Neural cell (in vitro differentiated cells): ENCODE measurements at regions not wholly inside any gene's neighbourhood (a gene's known extent, or its start where the extent isn't known, plus 50 kb on each side); places are given as distances from the start of the nearest gene placed in this dataset.

Experiments used
- SMC3 ChIP-seq: fragments of 450-650 bp; conservative IDR thresholded peaks from 2 replicates; pipeline ENCODE4 v1.6.1; 2014; ENCODE audit warnings: antibody characterized with exemption, mild to moderate bottlenecking, moderate library complexity; ENCODE audit not compliant: poor library complexity
- TF ChIP-seq, protein P1 (sequence below): fragments of 450-650 bp; IDR thresholded peaks from 2 replicates; pipeline ENCODE4 v1.5.1; 2014; ENCODE audit warnings: antibody characterized with exemption, mild to moderate bottlenecking, moderate library complexity; ENCODE audit not compliant: poor library complexity, severe bottlenecking

- TF ChIP-seq, protein P1, sequence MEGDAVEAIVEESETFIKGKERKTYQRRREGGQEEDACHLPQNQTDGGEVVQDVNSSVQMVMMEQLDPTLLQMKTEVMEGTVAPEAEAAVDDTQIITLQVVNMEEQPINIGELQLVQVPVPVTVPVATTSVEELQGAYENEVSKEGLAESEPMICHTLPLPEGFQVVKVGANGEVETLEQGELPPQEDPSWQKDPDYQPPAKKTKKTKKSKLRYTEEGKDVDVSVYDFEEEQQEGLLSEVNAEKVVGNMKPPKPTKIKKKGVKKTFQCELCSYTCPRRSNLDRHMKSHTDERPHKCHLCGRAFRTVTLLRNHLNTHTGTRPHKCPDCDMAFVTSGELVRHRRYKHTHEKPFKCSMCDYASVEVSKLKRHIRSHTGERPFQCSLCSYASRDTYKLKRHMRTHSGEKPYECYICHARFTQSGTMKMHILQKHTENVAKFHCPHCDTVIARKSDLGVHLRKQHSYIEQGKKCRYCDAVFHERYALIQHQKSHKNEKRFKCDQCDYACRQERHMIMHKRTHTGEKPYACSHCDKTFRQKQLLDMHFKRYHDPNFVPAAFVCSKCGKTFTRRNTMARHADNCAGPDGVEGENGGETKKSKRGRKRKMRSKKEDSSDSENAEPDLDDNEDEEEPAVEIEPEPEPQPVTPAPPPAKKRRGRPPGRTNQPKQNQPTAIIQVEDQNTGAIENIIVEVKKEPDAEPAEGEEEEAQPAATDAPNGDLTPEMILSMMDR, result no peak
- TF ChIP-seq SMC3, result no peak
These were observed 71.6 kb downstream of the RPL27A start for GRCh38 chr11:8754241-8754640.
